MM.1S (cell line): ENCODE measurements at regions not wholly inside any gene's neighbourhood (a gene's known extent, or its start where the extent isn't known, plus 50 kb on each side); places are given as distances from the start of the nearest gene placed in this dataset.
"Not testable (repeated sequence)": the region's sequence is repeated elsewhere in the genome, so short reads cannot be mapped to it uniquely, and the experiment has no call there.

Source experiments
- DNase-seq: peaks from one replicate; pipeline ENCODE4 v3.0.0-alpha.2; 2015
- H2AFZ ChIP-seq: fragments of 300-600 bp; sonication (generic); 2 replicates; pipeline ENCODE4 v1.6.0; 2016; ENCODE audit warnings: antibody characterized with exemption, low read length
- H3F3A ChIP-seq: fragments of 300-600 bp; sonication (generic); 2 replicates; pipeline ENCODE4 v1.6.1; 2016; ENCODE audit warnings: mild to moderate bottlenecking, antibody characterized with exemption, low read length, moderate library complexity, mixed read lengths; ENCODE audit not compliant: insufficient read depth
- H3K27ac ChIP-seq: fragments of 300-600 bp; sonication (generic); 2 replicates; pipeline ENCODE4 v1.5.1; 2016; ENCODE audit warnings: mild to moderate bottlenecking, low read length
- H3K27me3 ChIP-seq: fragments of 300-600 bp; sonication (generic); replicated peaks from 2 replicates; pipeline ENCODE4 v1.6.0; 2016; ENCODE audit warnings: low read length; ENCODE audit not compliant: insufficient read depth
- H3K36me3 ChIP-seq: fragments of 300-600 bp; sonication (generic); replicated peaks from 2 replicates; pipeline ENCODE4 v1.6.1; 2016; ENCODE audit warnings: mild to moderate bottlenecking, low read length, mixed read lengths; ENCODE audit not compliant: insufficient read depth
- H3K4me1 ChIP-seq: fragments of 300-600 bp; sonication (generic); 2 replicates; pipeline ENCODE4 v1.6.1; 2016; ENCODE audit warnings: low read length, mixed read lengths
- H3K4me2 ChIP-seq: fragments of 300-600 bp; sonication (generic); 2 replicates; pipeline ENCODE4 v1.6.0; 2016; ENCODE audit warnings: low read depth, low read length
- H3K4me3 ChIP-seq: fragments of 300-600 bp; sonication (generic); 2 replicates; pipeline ENCODE4 v1.5.1; 2016; ENCODE audit warnings: low read length, mixed read lengths
- H3K79me2 ChIP-seq: fragments of 300-600 bp; sonication (generic); 2 replicates; pipeline ENCODE4 v1.6.1; 2016; ENCODE audit warnings: mixed run types, low read length, mixed read lengths
- H3K9ac ChIP-seq: fragments of 300-600 bp; sonication (generic); 2 replicates; pipeline ENCODE4 v1.6.1; 2016; ENCODE audit warnings: low read length, mixed read lengths
- H3K9me2 ChIP-seq: fragments of 300-600 bp; sonication (generic); replicated peaks from 2 replicates; pipeline ENCODE4 v1.6.1; 2016; ENCODE audit warnings: mild to moderate bottlenecking, low read length, mixed read lengths; ENCODE audit not compliant: insufficient read depth
- H3K9me3 ChIP-seq: fragments of 300-600 bp; sonication (generic); replicated peaks from 2 replicates; pipeline ENCODE4 v1.6.1; 2016; ENCODE audit warnings: mild to moderate bottlenecking, low read length, mixed read lengths; ENCODE audit not compliant: insufficient read depth
- H4K20me1 ChIP-seq: fragments of 300-600 bp; sonication (generic); 2 replicates; pipeline ENCODE4 v1.6.1; 2016; ENCODE audit warnings: mild to moderate bottlenecking, low read length, moderate library complexity, mixed read lengths; ENCODE audit not compliant: insufficient read depth
- CTCF ChIP-seq: fragments of 300-600 bp; sonication (generic); IDR thresholded peaks from 2 replicates; pipeline ENCODE4 v1.5.1; 2016; ENCODE audit warnings: antibody characterized with exemption, low read length, mixed read lengths
- EZH2 ChIP-seq: fragments of 300-600 bp; sonication (generic); optimal IDR thresholded peaks from 2 replicates; pipeline ENCODE3; 2017; ENCODE audit warnings: low read depth, mild to moderate bottlenecking, antibody characterized with exemption, low read length, mixed read lengths
- EZH2phosphoT487 ChIP-seq: fragments of 300-600 bp; sonication (generic); IDR thresholded peaks from 2 replicates; pipeline ENCODE4 v1.6.1; 2018; ENCODE audit warnings: antibody characterized with exemption, low read length

- H3K36me3 ChIP-seq, result no peaks in the 10 kb centered on the region
- H3K79me2 ChIP-seq, result no peaks in the 10 kb centered on the region
- no peak overlapping the region for H3K27ac ChIP-seq
- no peak overlapping the region for H3K4me3 ChIP-seq
- H3K4me2 ChIP-seq, result no peak overlapping the region
- DNase-seq, result no peak
- no peak overlapping the region for H3K9ac ChIP-seq
- H3K9me3 ChIP-seq, result no peaks in the 10 kb centered on the region
- H3K27me3 ChIP-seq, result no peaks in the 10 kb centered on the region
- H2AFZ ChIP-seq, result no peak overlapping the region
- H3K4me1 ChIP-seq, result no peaks in the 10 kb centered on the region
- no peaks in the 10 kb centered on the region for H3K9me2 ChIP-seq
- TF ChIP-seq EZH2 (no peak), EZH2phosphoT487 (no peak), CTCF (no peak)
- H4K20me1 ChIP-seq, result no peaks in the 10 kb centered on the region
- H3F3A ChIP-seq, result no peaks in the 10 kb centered on the region
Observed at GRCh38 chr11:110514967-110515366, 85.2 kb downstream of the FDX1 start.

- not testable (repeated sequence) for H3K36me3 ChIP-seq, H3K27me3 ChIP-seq, H4K20me1 ChIP-seq, H3K9me3 ChIP-seq, H3K4me1 ChIP-seq, H3F3A ChIP-seq, H3K27ac ChIP-seq, H2AFZ ChIP-seq, H3K9me2 ChIP-seq, DNase-seq, H3K9ac ChIP-seq, H3K4me3 ChIP-seq, H3K4me2 ChIP-seq, H3K79me2 ChIP-seq
Observed at GRCh38 chr11:110517381-110517780, 87.6 kb downstream of the FDX1 start.

- no peak overlapping the region for H3K4me3 ChIP-seq
- no peaks in the 10 kb centered on the region for H3K9me2 ChIP-seq
- no peak overlapping the region for H3K4me2 ChIP-seq
- no peaks in the 10 kb centered on the region for H3F3A ChIP-seq
- no peaks in the 10 kb centered on the region for H3K27me3 ChIP-seq
- no peaks in the 10 kb centered on the region for H3K36me3 ChIP-seq
- H3K9ac ChIP-seq, result no peak overlapping the region
- H4K20me1 ChIP-seq, result no peaks in the 10 kb centered on the region
- H3K4me1 ChIP-seq, result no peaks in the 10 kb centered on the region
- DNase-seq, result no peak
- H2AFZ ChIP-seq, result no peak overlapping the region
- H3K79me2 ChIP-seq, result no peaks in the 10 kb centered on the region
- no peak overlapping the region for H3K27ac ChIP-seq
- TF ChIP-seq EZH2, result no peak
- TF ChIP-seq EZH2phosphoT487, result no peak
- no peak for TF ChIP-seq CTCF
- H3K9me3 ChIP-seq, result no peaks in the 10 kb centered on the region
Observed at GRCh38 chr11:110518809-110519514, 89.2 kb downstream of the FDX1 start.

- H2AFZ ChIP-seq, result no peak overlapping the region
- H3K27ac ChIP-seq, result no peak overlapping the region
- H3K4me2 ChIP-seq, result no peak overlapping the region
- no peak overlapping the region for H3K9ac ChIP-seq
- H3K36me3 ChIP-seq, result no peaks in the 10 kb centered on the region
- H3K79me2 ChIP-seq, result no peaks in the 10 kb centered on the region
- H3K27me3 ChIP-seq, result no peaks in the 10 kb centered on the region
- no peaks in the 10 kb centered on the region for H3F3A ChIP-seq
- H3K4me3 ChIP-seq, result no peak overlapping the region
- no peaks in the 10 kb centered on the region for H3K9me3 ChIP-seq
- H3K9me2 ChIP-seq, result no peaks in the 10 kb centered on the region
- TF ChIP-seq EZH2 (no peak), CTCF (no peak), EZH2phosphoT487 (no peak)
- DNase-seq, result no peak
- no peaks in the 10 kb centered on the region for H3K4me1 ChIP-seq
- no peaks in the 10 kb centered on the region for H4K20me1 ChIP-seq
Observed at GRCh38 chr11:110519796-110520195, 90.0 kb downstream of the FDX1 start.
